ENCODE measurements at regions not wholly inside any gene's neighbourhood (a gene's known extent, or its start where the extent isn't known, plus 50 kb on each side); places are given as distances from the start of the nearest gene placed in this dataset.
"Not testable (repeated sequence)": the region's sequence is repeated elsewhere in the genome, so short reads cannot be mapped to it uniquely, and the experiment has no call there.

- DNase-seq (ENCODE audit: low spot score) = not testable (repeated sequence)
Observed at GRCh38 chr15:84152381-84152979, 83.1 kb upstream of the GOLGA6L4 start.

GRCh38 chr15:84153655-84154140 lies 81.9 kb upstream of the GOLGA6L4 start:
- DNase-seq (ENCODE audit: low spot score) = not testable (repeated sequence)

GRCh38 chr15:84154314-84154713 lies 81.3 kb upstream of the GOLGA6L4 start:
- DNase-seq (ENCODE audit: low spot score) = not testable (repeated sequence)

GRCh38 chr15:84154787-84155186 lies 80.8 kb upstream of the GOLGA6L4 start:
- not testable (repeated sequence) for DNase-seq (ENCODE audit: low spot score)

- DNase-seq (ENCODE audit: low spot score) = not testable (repeated sequence)
Observed at GRCh38 chr15:84155792-84156587, 79.6 kb upstream of the GOLGA6L4 start.

GRCh38 chr15:84156588-84156840 lies 79.1 kb upstream of the GOLGA6L4 start:
- not testable (repeated sequence) for DNase-seq (ENCODE audit: low spot score)

GRCh38 chr15:84157056-84157632 lies 78.4 kb upstream of the GOLGA6L4 start:
- not testable (repeated sequence) for DNase-seq (ENCODE audit: low spot score)

- DNase-seq (ENCODE audit: low spot score) = not testable (repeated sequence)
Observed at GRCh38 chr15:84157857-84158256, 77.7 kb upstream of the GOLGA6L4 start.

- DNase-seq (ENCODE audit: low spot score) = not testable (repeated sequence)
Observed at GRCh38 chr15:84159346-84160269, 76.0 kb upstream of the GOLGA6L4 start.

GRCh38 chr15:84164423-84165292 lies 70.9 kb upstream of the GOLGA6L4 start:
- DNase-seq (ENCODE audit: low spot score) = not testable (repeated sequence)

- DNase-seq (ENCODE audit: low spot score) = not testable (repeated sequence)
Observed at GRCh38 chr15:84170029-84170428, 65.5 kb upstream of the GOLGA6L4 start.

GRCh38 chr15:84173231-84173610 lies 62.4 kb upstream of the GOLGA6L4 start:
- not testable (repeated sequence) for DNase-seq (ENCODE audit: low spot score)
